HG03469 (cell line): ENCODE measurements at regions not wholly inside any gene's neighbourhood (a gene's known extent, or its start where the extent isn't known, plus 50 kb on each side); places are given as distances from the start of the nearest gene placed in this dataset.
"Not testable (repeated sequence)": the region's sequence is repeated elsewhere in the genome, so short reads cannot be mapped to it uniquely, and the experiment has no call there.

Source experiments
- ATAC-seq: cut with Tn5 transposase; IDR thresholded peaks from one replicate; pipeline ENCODE4 v1.9.1; 2021; ENCODE audit warnings: mild to moderate bottlenecking, moderate library complexity, moderate number of reproducible peaks; ENCODE audit not compliant: unreplicated experiment

DNA sequence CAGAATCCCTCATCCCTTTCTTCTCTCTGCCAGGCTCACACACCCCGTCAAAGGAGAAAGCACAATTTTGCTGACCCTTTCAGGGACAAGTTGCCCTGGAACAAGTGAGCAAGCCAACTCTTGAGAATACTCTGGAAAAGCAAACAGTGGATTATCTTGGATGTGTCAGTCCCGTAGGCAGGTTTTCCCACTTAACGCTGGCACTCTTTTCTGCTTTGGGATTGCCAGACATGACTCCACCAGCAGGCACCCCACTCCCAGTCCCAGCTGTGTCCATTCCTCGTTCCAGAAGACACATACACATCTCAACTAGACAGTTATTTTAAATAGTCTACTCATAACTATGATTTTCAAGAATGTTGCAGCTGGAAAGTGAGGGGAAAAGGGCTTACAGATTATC is 145.5 kb upstream of the CDKN3 start:
- no peak for ATAC-seq

- no peak for ATAC-seq
These were observed 144.6 kb upstream of the CDKN3 start for GRCh38 chr14:54252072-54252730.

GRCh38 chr14:54253195-54253947 is 143.4 kb upstream of the CDKN3 start:
- ATAC-seq = peak; percentile 82

DNA sequence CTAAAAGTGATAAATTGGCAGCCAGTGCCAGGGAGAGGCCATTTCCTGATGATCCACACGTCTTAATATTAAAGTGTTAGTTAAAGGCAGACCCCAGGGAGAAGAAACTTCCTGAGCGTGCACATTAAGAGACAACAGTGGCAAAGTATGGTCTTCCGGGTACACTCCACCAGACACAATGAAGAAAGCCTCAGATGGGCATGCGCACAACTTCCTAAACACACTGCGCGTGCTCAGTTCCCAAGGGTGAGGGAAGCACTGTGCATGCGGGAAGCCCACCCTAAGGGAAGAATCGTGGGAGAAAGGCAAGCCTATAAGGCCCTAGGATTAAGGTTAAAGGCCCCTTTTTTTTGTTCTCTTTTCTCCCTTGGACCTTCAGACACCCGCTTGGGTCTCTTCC is 140.7 kb upstream of the CDKN3 start:
- no peak for ATAC-seq

- ATAC-seq = no peak
These were observed 139.4 kb upstream of the CDKN3 start for GRCh38 chr14:54257424-54257823.

GRCh38 chr14:54258382-54258781 is 138.4 kb upstream of the CDKN3 start:
- no peak for ATAC-seq

GRCh38 chr14:54259821-54260220 is 137.0 kb upstream of the CDKN3 start:
- no peak for ATAC-seq

GRCh38 chr14:54261283-54261682 is 135.5 kb upstream of the CDKN3 start:
- no peak for ATAC-seq

- ATAC-seq = not testable (repeated sequence)
These were observed 130.2 kb upstream of the CDKN3 start for GRCh38 chr14:54266616-54267015.

DNA sequence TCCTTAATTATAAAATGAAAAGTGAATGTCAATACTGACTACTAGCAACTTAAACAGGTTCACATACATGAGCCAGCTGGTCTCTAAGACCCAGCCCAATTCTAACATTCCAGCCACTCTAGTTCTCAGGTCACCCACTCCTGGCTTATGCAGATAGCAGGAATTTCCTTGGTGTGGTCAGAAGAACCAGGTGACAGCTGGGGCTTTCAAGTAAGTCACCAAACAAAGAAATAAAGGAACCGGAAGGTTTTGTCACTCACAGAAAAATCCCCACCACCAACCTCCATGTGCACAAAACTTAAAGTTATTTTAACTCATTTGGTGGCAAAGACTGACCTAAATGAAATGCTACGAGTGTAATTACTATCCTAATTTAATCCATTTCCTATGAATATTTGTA is 129.6 kb upstream of the CDKN3 start:
- ATAC-seq = peak; percentile 76

DNA sequence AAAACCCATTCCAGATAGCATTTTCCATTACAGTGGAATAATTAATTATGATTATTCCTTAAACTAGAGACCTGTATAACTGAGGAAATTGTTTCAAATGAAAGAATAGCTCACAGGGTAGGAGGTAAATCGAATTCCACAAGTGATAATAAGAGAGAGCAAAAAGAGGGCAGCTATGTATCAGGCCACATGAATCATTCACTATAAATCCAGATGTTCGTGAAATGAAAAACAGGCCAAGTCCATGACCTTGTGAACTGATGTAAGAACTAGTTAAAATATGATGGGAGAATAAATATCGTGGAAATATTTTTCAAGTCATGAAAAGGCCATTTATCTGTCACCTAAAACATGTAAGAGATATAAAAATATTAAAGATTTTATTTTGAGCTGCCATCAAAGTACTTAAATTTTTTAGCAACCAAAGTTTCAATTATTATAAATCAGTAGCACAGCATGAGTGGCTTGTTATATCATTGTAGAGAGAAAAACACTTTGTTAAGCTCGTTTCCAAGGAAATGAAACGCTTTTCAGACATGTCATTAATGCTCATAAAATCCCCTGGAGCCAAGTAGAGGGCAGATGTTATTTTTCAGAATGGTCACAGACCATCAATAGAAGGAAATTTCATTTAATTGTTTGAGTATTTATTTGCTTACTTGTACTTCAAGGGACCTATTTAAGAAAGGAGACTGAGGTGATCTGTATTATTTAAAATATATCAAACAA is 120.6 kb upstream of the CDKN3 start:
- no peak for ATAC-seq

GRCh38 chr14:54278087-54278486 is 118.7 kb upstream of the CDKN3 start:
- no peak for ATAC-seq

GRCh38 chr14:54278665-54279295 is 118.0 kb upstream of the CDKN3 start:
- ATAC-seq = no peak

DNA sequence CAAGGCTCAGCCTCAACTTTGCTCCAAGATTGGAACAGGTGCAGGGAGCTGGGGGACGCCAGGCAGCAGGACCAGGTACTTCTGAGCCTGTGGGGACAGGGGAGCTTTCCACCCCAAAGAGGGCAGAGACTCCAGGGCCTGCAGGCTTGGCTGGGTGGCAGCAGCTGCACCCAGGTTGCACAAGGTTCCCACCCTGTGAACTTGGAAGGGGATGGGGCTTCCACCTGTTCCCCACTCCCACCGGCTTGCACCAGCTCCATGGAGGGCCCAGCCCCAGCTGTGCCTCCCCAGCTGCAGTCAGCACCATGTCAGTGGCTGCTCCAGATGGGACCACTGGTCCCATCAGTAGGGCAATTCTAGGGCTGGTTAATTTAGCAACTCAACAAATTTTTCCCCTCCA is 114.0 kb upstream of the CDKN3 start:
- ATAC-seq = no peak

GRCh38 chr14:54285030-54285429 is 111.8 kb upstream of the CDKN3 start:
- ATAC-seq = no peak

GRCh38 chr14:54291491-54292191 is 105.2 kb upstream of the CDKN3 start:
- ATAC-seq = no peak

DNA sequence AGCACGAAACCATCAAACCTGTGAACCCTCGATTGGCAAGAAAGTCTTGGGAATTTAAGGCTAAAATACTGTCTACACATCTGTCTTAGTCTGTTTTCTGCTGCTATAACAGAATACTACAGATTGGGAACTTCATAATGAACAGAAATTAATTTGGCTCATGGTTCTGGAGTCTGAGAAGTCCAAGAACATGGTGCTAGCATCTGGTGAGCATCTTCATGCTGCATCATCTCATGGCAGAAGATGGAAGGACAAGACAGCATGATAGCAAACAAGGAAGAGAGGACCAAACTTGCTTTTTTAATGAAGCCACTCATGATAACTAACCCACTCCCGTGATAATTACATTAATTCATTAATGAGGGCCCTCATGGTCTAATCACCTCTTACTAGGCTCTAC is 102.0 kb upstream of the CDKN3 start:
- ATAC-seq = no peak

DNA sequence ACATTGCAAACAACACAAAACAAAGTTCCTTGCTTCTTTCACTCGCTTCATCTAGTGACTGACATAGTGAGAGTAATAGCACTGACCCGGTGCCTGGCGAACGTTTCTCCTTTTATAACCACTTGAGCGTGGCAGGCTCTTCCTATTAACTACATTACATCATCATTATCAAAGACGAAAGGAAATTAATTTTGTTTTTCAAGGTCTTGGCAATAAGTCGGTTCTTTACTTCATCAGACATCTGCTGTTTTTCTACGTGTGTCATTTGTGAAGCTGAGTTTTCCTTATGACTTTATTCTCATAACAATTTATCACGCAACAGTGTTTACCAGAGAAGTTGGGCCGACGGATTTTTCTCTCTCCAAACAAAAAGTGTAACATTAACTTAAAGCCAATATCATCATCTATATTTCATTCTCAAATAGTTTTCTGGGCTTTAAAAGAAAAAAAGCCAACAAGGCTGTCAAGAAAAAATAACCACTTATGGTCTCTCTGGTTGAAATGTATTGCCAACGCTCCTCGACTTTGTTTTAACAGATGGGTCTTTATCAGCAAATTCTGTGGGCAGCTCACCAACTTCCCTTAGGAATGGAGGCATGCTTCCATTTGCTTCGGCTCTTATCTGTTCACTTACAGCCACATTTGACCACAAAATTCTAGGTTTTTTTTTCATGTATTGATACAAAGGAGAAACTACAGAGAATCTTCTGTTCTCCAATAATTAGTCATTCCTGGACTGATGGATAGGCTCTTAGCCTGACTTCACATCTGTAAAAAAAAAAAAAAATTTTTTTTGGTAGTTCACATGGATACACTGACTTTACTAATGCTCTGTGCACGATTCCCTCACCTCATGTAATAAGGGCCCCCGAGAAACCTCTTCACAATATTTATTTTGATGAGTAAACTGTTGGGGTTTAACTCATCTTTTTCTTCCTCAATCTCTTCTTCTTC is 97.1 kb upstream of the CDKN3 start:
- ATAC-seq = no peak

GRCh38 chr14:54300881-54301280 is 95.9 kb upstream of the CDKN3 start:
- no peak for ATAC-seq

GRCh38 chr14:54301359-54301758 is 95.4 kb upstream of the CDKN3 start:
- no peak for ATAC-seq
